Dedifferentiated amniotic fluid mesenchymal stem cell (primary cell): ENCODE measurements at regions not wholly inside any gene's neighbourhood (a gene's known extent, or its start where the extent isn't known, plus 50 kb on each side); places are given as distances from the start of the nearest gene placed in this dataset.

ENCODE experiments used
- DNase-seq: peaks from one replicate; pipeline ENCODE4 v3.0.0-alpha.2; 2016; ENCODE audit errors: extremely low spot score

DNA sequence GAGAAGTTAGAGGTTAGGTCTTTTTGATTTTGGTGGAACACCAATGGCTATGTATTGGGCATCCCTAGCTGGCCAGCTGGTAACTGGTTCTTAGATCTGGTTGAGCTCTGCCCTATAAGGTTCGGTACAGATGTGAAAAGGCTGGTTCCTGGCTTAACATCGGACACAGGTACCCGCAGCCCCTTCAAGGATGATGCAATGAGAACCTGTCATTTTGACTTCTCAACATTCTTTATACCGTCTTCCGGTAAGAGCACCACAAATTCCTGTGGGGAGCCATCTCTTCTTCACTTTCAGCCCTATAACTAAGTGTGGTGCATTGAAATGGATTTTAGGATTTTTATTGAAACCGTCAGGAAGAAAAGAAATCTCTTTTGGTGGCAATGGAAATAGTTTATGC, 222.8 kb downstream of the ADAMTS9 start:
- no peak for DNase-seq

- no peak for DNase-seq
These were observed 223.8 kb downstream of the ADAMTS9 start for GRCh38 chr3:64463981-64464380.

- peak; percentile 68 for DNase-seq
These were observed 225.6 kb downstream of the ADAMTS9 start for GRCh38 chr3:64462203-64462602.

GRCh38 chr3:64460877-64461276, 226.9 kb downstream of the ADAMTS9 start:
- DNase-seq, result peak; percentile 33

GRCh38 chr3:64460141-64460730, 227.6 kb downstream of the ADAMTS9 start:
- no peak for DNase-seq

GRCh38 chr3:64459711-64460110, 228.1 kb downstream of the ADAMTS9 start:
- no peak for DNase-seq

GRCh38 chr3:64457811-64458210, 230.0 kb downstream of the ADAMTS9 start:
- no peak for DNase-seq

GRCh38 chr3:64456674-64457073, 231.1 kb downstream of the ADAMTS9 start:
- DNase-seq, result no peak

GRCh38 chr3:64455351-64455750, 230.1 kb upstream of the PRICKLE2 start:
- DNase-seq, result no peak

DNA sequence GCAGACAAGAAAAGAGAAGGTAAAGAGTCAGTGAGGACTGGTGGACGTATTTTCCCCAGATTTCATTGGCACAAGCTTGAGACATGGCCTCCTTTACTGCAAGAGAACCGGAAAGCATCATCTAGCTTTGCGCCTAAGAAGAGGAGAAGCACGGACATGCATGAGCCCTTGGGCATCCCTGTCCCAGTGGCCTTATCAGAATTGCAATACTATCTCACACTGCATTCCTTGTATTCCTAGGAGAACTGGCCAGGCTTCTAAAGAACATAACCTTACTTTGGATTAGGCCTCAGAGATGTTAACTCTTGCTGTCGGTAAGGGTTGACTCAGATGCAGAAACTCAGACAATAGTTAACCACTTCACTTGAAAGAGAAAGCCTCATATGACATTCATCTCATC, 229.5 kb upstream of the PRICKLE2 start:
- DNase-seq, result no peak

- DNase-seq, result peak; percentile 35
These were observed 228.9 kb upstream of the PRICKLE2 start for GRCh38 chr3:64454179-64454578.

DNA sequence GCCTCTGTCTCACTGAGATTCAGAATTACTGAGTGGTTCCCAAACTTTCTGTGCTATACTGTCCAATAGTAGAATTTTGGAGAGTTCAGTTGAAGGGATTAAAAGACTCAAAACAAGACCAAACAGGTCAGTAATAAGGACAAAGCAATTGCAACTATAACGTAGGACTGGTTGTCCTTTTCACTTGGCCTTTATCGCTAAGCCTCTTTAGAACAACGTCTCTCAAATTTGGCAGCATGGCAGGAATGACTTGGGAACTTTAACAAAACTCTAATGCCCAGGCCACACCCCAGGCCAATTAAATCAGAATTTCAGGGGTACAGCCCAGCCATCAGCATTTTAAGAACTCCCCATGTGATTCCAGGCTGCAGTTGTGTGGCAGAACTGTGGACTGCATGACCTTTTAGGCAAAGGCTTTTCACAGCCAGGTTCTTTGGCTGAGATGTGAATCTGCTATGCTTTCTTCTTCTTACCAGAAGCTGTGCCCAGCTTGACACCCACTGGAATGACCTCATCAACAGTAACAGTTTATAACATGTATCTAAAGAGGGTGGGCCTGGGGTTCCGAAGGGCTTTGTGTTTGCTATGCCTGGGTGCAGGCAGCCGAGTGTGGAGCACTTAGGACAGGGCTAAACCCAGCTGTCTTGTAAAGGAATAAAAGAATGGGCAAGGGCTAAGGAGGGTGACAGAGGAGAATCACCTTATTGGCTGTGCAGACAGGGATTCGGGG, 226.2 kb upstream of the PRICKLE2 start:
- no peak for DNase-seq

- no peak for DNase-seq
These were observed 225.2 kb upstream of the PRICKLE2 start for GRCh38 chr3:64450396-64450956.

- DNase-seq, result no peak
These were observed 223.8 kb upstream of the PRICKLE2 start for GRCh38 chr3:64449026-64449425.

GRCh38 chr3:64445944-64446300, 220.7 kb upstream of the PRICKLE2 start:
- no peak for DNase-seq

GRCh38 chr3:64445109-64445943, 220.1 kb upstream of the PRICKLE2 start:
- no peak for DNase-seq

DNA sequence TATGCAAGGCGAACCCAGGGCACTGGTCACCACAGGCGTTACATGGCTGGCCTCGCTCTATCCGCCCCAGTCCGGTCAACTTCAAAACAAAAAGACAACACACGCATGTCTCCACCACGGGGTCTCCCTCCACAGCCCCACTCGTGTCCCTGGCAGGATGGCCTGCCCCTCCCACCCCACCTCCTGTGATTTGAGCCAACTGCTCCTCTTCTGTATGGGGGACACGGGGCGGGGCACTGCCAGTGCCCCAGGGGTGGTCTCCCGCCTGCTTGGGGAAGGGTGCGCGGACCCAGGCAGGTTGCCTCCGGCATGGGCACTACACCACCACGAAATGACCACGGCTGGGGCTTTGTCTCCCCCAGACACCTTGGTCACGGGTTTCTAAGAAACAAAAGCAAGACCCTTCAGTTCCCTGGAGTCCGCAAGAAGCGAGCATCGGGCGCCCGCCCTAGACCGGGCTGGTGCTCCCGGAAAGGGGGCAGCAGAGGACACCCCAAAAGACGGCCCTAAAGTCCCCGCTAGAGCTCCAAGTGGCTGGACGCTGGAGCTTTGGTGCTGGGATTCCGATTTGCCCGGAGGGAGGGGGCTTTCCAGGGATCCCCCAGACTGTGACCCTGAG, 219.3 kb upstream of the PRICKLE2 start:
- no peak for DNase-seq

DNA sequence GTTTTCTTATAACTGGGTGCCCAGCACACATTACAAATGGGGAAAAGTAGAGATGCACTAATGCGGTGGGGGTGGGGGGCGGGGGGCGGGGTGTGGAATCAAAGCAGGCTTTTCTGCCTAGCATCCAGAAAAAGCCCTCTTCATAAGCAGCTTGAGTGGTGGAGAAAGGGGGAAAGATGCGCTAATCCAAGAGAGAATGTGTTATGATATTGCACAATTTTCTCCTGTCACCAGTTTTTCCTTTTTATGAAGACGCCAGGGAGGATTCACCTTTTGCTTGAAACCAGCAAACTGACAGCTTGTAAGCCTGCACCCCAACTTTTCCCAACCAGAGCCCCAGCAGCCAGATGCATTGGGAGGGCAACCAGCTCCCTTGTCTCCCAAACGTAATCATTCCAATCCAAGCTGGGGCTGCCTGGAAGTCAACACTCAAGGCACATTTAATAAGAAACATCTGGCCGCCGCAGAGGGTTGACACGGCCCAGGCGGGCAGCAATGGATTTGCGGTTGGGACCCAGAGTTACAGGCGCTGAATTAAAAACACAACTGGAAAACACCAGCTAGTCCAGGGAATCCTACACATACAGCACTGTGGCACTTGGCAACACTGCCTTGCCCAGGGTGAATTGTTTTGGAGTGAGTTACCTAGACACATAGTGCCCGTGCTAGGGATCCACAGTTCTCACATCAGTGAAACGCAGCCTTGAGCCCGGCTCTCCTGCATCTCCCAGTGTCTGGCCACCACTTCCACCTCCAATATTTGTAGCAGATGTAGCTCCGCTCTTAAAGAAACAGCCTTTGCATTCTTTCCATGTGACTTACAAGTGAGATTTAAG, 218.5 kb upstream of the PRICKLE2 start:
- DNase-seq, result peak; percentile 72

- DNase-seq, result no peak
These were observed 216.6 kb upstream of the PRICKLE2 start for GRCh38 chr3:64441861-64442260.

DNA sequence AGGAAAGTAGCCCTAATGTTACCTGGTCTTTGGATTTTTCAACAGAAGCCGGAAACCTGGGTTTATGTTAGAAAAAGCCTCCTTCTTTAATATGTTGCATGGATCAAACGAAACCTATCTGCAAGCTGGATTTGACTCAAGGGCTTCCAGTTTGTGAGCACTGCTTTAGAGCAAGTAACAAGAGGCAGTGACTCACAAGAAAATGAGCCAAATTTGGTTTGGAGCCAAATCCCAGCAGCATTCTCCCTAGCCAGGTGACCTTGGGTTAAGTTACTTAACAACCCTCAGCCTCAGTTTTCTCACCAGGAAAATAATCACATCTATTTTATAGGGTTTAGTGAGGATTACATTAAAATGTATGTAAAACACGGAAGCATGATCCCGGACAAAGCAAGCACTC, 215.2 kb upstream of the PRICKLE2 start:
- DNase-seq, result peak; percentile 32

- DNase-seq, result no peak
These were observed 213.5 kb upstream of the PRICKLE2 start for GRCh38 chr3:64438812-64439211.
